T-helper 2 cell treated with Interferon-gamma antibody and Interleukin-4, amounts not matched to agents 5 μg/mL and 100 μg/mL, for 36 hours (primary cell): ENCODE measurements at regions not wholly inside any gene's neighbourhood (a gene's known extent, or its start where the extent isn't known, plus 50 kb on each side); places are given as distances from the start of the nearest gene placed in this dataset.

ENCODE experiments used
- DNase-seq: peaks from one replicate; pipeline ENCODE4 v3.0.0; 2021; ENCODE audit warnings: low spot score
- H3K27ac Mint-ChIP-seq: one replicate; pipeline ENCODE4 v1.8.0; 2021; ENCODE audit warnings: mild to moderate bottlenecking, mixed read lengths
- H3K27me3 Mint-ChIP-seq: one replicate; pipeline ENCODE4 v1.8.0; 2021; ENCODE audit warnings: low read depth, mixed read lengths
- H3K36me3 Mint-ChIP-seq: one replicate; pipeline ENCODE4 v1.8.0; 2021; ENCODE audit warnings: low read depth, mixed read lengths
- H3K4me1 Mint-ChIP-seq: one replicate; pipeline ENCODE4 v1.8.0; 2021; ENCODE audit warnings: low read depth, mixed read lengths
- H3K4me3 Mint-ChIP-seq: one replicate; pipeline ENCODE4 v1.8.0; 2022; ENCODE audit warnings: mild to moderate bottlenecking, moderate library complexity, mixed read lengths
- H3K9me3 Mint-ChIP-seq: one replicate; pipeline ENCODE4 v1.8.0; 2021; ENCODE audit warnings: mixed read lengths

DNA sequence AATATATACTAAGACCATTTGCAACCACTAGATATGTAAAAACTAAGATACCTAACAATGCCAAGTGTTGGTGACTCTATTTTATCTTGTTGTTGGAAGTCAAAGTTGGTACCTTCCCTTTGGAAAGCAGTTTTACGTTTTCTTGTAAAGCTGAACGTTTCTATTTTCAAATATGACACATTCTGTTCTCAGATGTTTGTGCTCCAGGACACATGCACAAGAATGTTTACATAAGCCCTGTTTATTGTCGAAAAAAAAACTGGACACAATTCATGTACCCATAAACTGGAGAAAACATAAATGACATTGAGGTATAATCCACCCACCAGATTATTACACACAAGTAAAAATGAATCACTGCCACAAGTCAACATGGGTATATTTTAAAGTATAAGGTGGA, 967.4 kb downstream of the BCL11B start:
- Mint-ChIP-seq H3K4me3 (no peak overlapping the region), H3K9me3 (peaks cover 4% of the 10 kb centered on the region), H3K27ac (no peak overlapping the region), H3K4me1 (no peaks in the 10 kb centered on the region), H3K36me3 (no peaks in the 10 kb centered on the region), H3K27me3 (no peaks in the 10 kb centered on the region)
- no peak for DNase-seq

GRCh38 chr14:98309591-98309990, 962.4 kb downstream of the BCL11B start:
- Mint-ChIP-seq H3K27me3 (no peaks in the 10 kb centered on the region), H3K4me3 (no peak overlapping the region), H3K4me1 (no peaks in the 10 kb centered on the region), H3K27ac (no peak overlapping the region), H3K9me3 (peaks cover 8% of the 10 kb centered on the region), H3K36me3 (no peaks in the 10 kb centered on the region)
- no peak for DNase-seq

- no peaks in the 10 kb centered on the region for H3K4me1 Mint-ChIP-seq
- H3K27ac Mint-ChIP-seq = no peak overlapping the region
- no peak overlapping the region for H3K4me3 Mint-ChIP-seq
- DNase-seq = no peak
- H3K9me3 Mint-ChIP-seq = peaks cover 6% of the 10 kb centered on the region
- H3K27me3 Mint-ChIP-seq = no peaks in the 10 kb centered on the region
- no peaks in the 10 kb centered on the region for H3K36me3 Mint-ChIP-seq
Measured at GRCh38 chr14:98312006-98312405, 960.0 kb downstream of the BCL11B start.

GRCh38 chr14:98321841-98322240, 950.2 kb downstream of the BCL11B start:
- H3K27me3 Mint-ChIP-seq = no peaks in the 10 kb centered on the region
- no peaks in the 10 kb centered on the region for H3K4me1 Mint-ChIP-seq
- DNase-seq = no peak
- no peaks in the 10 kb centered on the region for H3K36me3 Mint-ChIP-seq
- no peak overlapping the region for H3K4me3 Mint-ChIP-seq
- peaks cover 31% of the 10 kb centered on the region for H3K9me3 Mint-ChIP-seq
- H3K27ac Mint-ChIP-seq = no peak overlapping the region

DNA sequence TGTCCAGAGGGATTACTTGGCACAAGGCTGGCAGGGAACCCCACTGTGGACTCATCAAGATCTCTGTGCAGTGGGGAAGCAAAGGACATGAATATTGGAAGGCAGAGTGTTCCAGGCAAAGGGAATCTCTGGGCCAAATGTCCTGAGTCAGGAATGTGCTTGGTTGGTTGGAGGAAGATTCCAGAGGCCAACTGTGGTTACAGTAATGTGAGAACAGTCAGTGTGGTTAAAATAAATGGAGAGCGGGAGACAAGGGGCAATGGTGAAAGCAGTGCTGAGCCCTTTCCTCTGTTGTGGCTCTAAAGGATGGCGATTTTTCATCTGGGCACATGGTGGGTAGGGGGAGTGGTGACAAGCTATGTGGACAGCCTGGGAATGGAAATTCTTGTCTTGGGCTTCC, 948.2 kb downstream of the BCL11B start:
- no peaks in the 10 kb centered on the region for H3K4me1 Mint-ChIP-seq
- no peaks in the 10 kb centered on the region for H3K27me3 Mint-ChIP-seq
- no peaks in the 10 kb centered on the region for H3K36me3 Mint-ChIP-seq
- H3K27ac Mint-ChIP-seq = no peak overlapping the region
- no peak overlapping the region for H3K4me3 Mint-ChIP-seq
- H3K9me3 Mint-ChIP-seq = peaks cover 27% of the 10 kb centered on the region
- no peak for DNase-seq

DNA sequence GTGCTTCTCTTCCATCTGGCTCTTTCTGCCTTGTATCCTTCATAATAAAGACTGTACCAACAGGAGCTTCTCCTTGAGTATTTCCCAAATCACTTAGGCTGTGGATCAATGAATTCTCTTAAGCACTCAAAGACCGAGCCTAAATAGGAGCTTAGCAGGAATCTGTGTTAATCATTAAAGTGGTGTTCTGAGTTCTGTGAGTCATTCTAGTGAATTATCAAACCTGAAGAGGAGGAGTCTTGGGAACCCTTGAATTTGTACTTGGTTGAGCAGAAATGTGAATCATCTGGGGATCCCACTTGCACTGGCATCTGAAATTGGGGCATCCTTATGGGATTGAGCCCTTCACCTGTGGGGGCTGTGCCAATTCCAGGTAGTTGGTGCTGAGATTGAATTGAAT, 946.2 kb downstream of the BCL11B start:
- Mint-ChIP-seq H3K4me3 (no peak overlapping the region), H3K4me1 (no peaks in the 10 kb centered on the region), H3K36me3 (peaks cover 2% of the 10 kb centered on the region), H3K27me3 (no peaks in the 10 kb centered on the region), H3K9me3 (peaks cover 17% of the 10 kb centered on the region), H3K27ac (no peak overlapping the region)
- no peak for DNase-seq

GRCh38 chr14:98328496-98328895, 943.5 kb downstream of the BCL11B start:
- Mint-ChIP-seq H3K4me1 (no peaks in the 10 kb centered on the region), H3K4me3 (no peak overlapping the region), H3K27me3 (peaks cover 4% of the 10 kb centered on the region), H3K9me3 (peaks cover 16% of the 10 kb centered on the region), H3K27ac (no peak overlapping the region), H3K36me3 (peaks cover 2% of the 10 kb centered on the region)
- DNase-seq = no peak

GRCh38 chr14:98334186-98334585, 937.8 kb downstream of the BCL11B start:
- Mint-ChIP-seq H3K4me1 (no peaks in the 10 kb centered on the region), H3K36me3 (peaks cover 2% of the 10 kb centered on the region), H3K27ac (no peak overlapping the region), H3K4me3 (no peak overlapping the region), H3K27me3 (peaks cover 8% of the 10 kb centered on the region), H3K9me3 (peaks cover 12% of the 10 kb centered on the region)
- DNase-seq = no peak

DNA sequence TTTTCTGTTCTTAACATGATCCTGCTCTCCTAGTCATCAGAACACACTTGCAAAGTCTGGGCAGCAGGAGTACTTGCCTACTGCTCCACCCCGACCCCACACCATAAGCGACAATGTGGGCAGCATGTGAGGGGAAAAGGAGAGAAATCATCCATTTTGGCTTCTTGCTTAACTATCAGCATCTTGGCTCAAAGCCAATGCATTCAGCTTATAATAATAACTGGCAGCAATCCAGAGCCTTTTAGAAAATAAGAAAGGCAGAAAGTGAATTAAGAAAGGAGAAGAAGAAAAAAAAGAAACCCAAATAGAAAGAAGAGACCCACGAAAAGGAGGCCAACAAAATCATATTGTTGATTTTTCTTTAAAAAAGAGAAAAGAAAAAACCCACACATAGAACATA, 930.8 kb downstream of the BCL11B start:
- no peak overlapping the region for H3K4me3 Mint-ChIP-seq
- peaks cover 3% of the 10 kb centered on the region for H3K27me3 Mint-ChIP-seq
- DNase-seq = no peak
- H3K4me1 Mint-ChIP-seq = no peaks in the 10 kb centered on the region
- no peak overlapping the region for H3K27ac Mint-ChIP-seq
- no peaks in the 10 kb centered on the region for H3K36me3 Mint-ChIP-seq
- no peaks in the 10 kb centered on the region for H3K9me3 Mint-ChIP-seq

- H3K4me1 Mint-ChIP-seq = no peaks in the 10 kb centered on the region
- H3K27me3 Mint-ChIP-seq = no peaks in the 10 kb centered on the region
- no peak overlapping the region for H3K27ac Mint-ChIP-seq
- no peaks in the 10 kb centered on the region for H3K36me3 Mint-ChIP-seq
- no peaks in the 10 kb centered on the region for H3K9me3 Mint-ChIP-seq
- DNase-seq = no peak
- H3K4me3 Mint-ChIP-seq = no peak overlapping the region
Measured at GRCh38 chr14:98345161-98345560, 926.8 kb downstream of the BCL11B start.

GRCh38 chr14:98347686-98348085, 924.3 kb downstream of the BCL11B start:
- H3K4me1 Mint-ChIP-seq = no peaks in the 10 kb centered on the region
- no peak overlapping the region for H3K4me3 Mint-ChIP-seq
- no peak overlapping the region for H3K27ac Mint-ChIP-seq

DNA sequence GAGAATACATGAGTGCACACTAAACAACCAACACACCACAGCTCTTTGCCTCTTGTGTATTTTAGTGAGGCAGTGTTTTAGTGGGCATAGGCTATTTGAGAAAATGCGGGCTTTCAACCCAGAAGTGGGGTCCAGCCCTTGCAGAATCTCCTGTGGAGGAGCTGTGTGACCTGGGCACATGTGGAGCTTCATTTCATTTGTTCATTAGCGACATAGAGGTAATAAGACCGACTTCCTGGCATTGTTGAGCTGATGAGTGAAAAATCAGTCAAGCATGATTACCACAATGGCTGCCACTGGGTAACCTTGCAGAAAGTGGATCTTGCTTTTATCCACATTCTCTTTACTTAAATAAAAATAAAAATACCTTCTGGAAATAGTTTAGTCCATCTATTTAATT, 923.5 kb downstream of the BCL11B start:
- H3K27me3 Mint-ChIP-seq = no peaks in the 10 kb centered on the region
- H3K27ac Mint-ChIP-seq = no peak overlapping the region
- H3K4me3 Mint-ChIP-seq = no peak overlapping the region
- H3K9me3 Mint-ChIP-seq = no peaks in the 10 kb centered on the region
- H3K4me1 Mint-ChIP-seq = no peaks in the 10 kb centered on the region
- no peak for DNase-seq
- no peaks in the 10 kb centered on the region for H3K36me3 Mint-ChIP-seq

More at GRCh38 chr14:98347686-98348085, 924.3 kb downstream of the BCL11B start:
- DNase-seq = no peak
- Mint-ChIP-seq H3K36me3 (no peaks in the 10 kb centered on the region), H3K27me3 (no peaks in the 10 kb centered on the region), H3K9me3 (no peaks in the 10 kb centered on the region)

DNA sequence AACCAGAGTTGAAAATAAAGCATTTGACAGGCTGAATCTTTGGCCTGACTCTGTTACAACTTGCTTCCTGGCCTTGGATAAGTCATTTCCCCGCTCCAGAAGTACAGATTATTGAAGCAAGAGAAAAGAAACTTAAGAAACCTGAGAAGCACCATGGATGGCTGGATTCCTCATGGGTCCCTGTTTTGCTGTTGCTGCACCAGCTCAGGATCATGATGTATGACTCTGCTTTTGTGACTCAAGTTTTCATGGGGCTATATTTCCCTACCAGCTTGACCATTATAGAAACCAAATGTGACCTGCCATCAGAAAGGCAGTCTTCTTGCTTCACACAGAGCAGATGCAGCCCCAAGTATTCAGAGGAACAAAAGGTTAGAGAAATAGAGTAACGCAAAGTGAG, 921.8 kb downstream of the BCL11B start:
- Mint-ChIP-seq H3K9me3 (no peaks in the 10 kb centered on the region), H3K4me1 (no peaks in the 10 kb centered on the region), H3K27ac (no peak overlapping the region), H3K36me3 (no peaks in the 10 kb centered on the region), H3K4me3 (no peak overlapping the region), H3K27me3 (no peaks in the 10 kb centered on the region)
- no peak for DNase-seq

DNA sequence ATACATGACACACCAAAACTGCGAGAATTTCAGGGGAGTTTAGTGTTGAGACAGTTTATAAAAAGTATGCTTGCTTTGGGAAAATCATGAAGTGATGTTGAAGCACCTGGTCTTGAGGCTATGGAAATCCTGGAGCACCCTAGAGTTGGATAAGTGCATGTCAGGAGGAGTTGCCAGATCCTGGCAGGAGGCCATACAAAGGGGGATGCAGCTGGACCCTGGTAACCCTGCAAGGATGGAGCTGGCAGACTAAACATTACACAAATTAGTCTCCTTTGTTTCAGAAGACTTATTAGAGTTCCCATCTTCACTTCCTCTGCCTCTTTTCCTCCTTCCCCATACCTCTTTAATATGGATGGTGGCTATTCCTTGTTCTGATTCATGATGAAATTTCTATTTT, 907.0 kb downstream of the BCL11B start:
- Mint-ChIP-seq H3K4me3 (no peak overlapping the region), H3K36me3 (no peaks in the 10 kb centered on the region), H3K27me3 (no peaks in the 10 kb centered on the region), H3K27ac (no peak overlapping the region), H3K9me3 (peaks cover 36% of the 10 kb centered on the region), H3K4me1 (peaks cover 7% of the 10 kb centered on the region)
- no peak for DNase-seq

DNA sequence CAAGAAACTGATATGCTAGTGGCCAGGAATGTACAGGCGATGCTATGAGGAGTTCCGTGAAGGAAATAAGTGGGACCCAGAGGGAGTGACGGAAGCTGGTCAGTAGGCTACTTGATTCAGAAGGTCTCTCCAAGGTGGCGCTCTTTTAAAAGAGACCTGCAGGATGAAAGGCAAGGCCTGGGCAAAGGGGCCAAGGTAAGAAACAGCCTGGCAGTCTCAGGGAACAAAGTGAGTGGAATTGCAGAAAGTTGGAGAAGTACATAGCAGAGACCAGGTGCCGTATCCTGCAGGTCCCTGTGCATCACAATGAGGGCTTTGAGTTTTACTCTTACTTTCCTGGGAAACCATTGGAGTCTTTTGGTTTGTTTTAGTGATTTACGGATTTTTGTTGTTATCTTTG, 905.6 kb downstream of the BCL11B start:
- no peak for DNase-seq
- H3K36me3 Mint-ChIP-seq = no peaks in the 10 kb centered on the region
- peaks cover 28% of the 10 kb centered on the region for H3K9me3 Mint-ChIP-seq
- no peaks in the 10 kb centered on the region for H3K27me3 Mint-ChIP-seq
- peaks cover 7% of the 10 kb centered on the region for H3K4me1 Mint-ChIP-seq
- H3K4me3 Mint-ChIP-seq = no peak overlapping the region
- no peak overlapping the region for H3K27ac Mint-ChIP-seq
